ENCODE measurements at regions not wholly inside any gene's neighbourhood (a gene's known extent, or its start where the extent isn't known, plus 50 kb on each side); places are given as distances from the start of the nearest gene placed in this dataset.

GRCh38 chr12:59005193-59005955, 85.1 kb upstream of the LRIG3 start:
- Histone ChIP-seq H3K4me1 (ENCODE audit: control insufficient read depth, insufficient read depth, low read length) (no peaks in the 10 kb centered on the region), H3K36me3 (ENCODE audit: insufficient read depth, low read length) (no peaks in the 10 kb centered on the region), H3K27me3 (ENCODE audit: control insufficient read depth, insufficient read depth, low read length) (no peaks in the 10 kb centered on the region)

GRCh38 chr12:59004456-59004855, 84.2 kb upstream of the LRIG3 start:
- no peaks in the 10 kb centered on the region for H3K27me3 ChIP-seq (ENCODE audit: control insufficient read depth, insufficient read depth, low read length)

More at GRCh38 chr12:59005193-59005955, 85.1 kb upstream of the LRIG3 start:
- Histone ChIP-seq H3K9ac (ENCODE audit: low read depth, low read length) (no peak overlapping the region), H3K4me3 (ENCODE audit: low read length) (no peak overlapping the region), H3K4me2 (ENCODE audit: low read length) (no peak overlapping the region), H3K9me3 (replicated peaks; ENCODE audit: low read length) (no peaks in the 10 kb centered on the region)

GRCh38 chr12:58995666-58996363, 75.5 kb upstream of the LRIG3 start:
- no peaks in the 10 kb centered on the region for H3K36me3 ChIP-seq (ENCODE audit: insufficient read depth, low read length)
- H3K27me3 ChIP-seq (ENCODE audit: control insufficient read depth, insufficient read depth, low read length) = no peaks in the 10 kb centered on the region
- no peak overlapping the region for H3K9ac ChIP-seq (ENCODE audit: low read depth, low read length)
- no peak overlapping the region for H3K4me2 ChIP-seq (ENCODE audit: low read length)
- H3K9me3 ChIP-seq (replicated peaks; ENCODE audit: low read length) = no peaks in the 10 kb centered on the region
- no peaks in the 10 kb centered on the region for H3K4me1 ChIP-seq (ENCODE audit: control insufficient read depth, insufficient read depth, low read length)
- H3K4me3 ChIP-seq (ENCODE audit: low read length) = no peak overlapping the region

More at GRCh38 chr12:59004456-59004855, 84.2 kb upstream of the LRIG3 start:
- Histone ChIP-seq H3K36me3 (ENCODE audit: insufficient read depth, low read length) (no peaks in the 10 kb centered on the region), H3K4me3 (ENCODE audit: low read length) (no peak overlapping the region), H3K9ac (ENCODE audit: low read depth, low read length) (no peak overlapping the region), H3K9me3 (replicated peaks; ENCODE audit: low read length) (no peaks in the 10 kb centered on the region), H3K4me2 (ENCODE audit: low read length) (no peak overlapping the region), H3K4me1 (ENCODE audit: control insufficient read depth, insufficient read depth, low read length) (no peaks in the 10 kb centered on the region)

DNA sequence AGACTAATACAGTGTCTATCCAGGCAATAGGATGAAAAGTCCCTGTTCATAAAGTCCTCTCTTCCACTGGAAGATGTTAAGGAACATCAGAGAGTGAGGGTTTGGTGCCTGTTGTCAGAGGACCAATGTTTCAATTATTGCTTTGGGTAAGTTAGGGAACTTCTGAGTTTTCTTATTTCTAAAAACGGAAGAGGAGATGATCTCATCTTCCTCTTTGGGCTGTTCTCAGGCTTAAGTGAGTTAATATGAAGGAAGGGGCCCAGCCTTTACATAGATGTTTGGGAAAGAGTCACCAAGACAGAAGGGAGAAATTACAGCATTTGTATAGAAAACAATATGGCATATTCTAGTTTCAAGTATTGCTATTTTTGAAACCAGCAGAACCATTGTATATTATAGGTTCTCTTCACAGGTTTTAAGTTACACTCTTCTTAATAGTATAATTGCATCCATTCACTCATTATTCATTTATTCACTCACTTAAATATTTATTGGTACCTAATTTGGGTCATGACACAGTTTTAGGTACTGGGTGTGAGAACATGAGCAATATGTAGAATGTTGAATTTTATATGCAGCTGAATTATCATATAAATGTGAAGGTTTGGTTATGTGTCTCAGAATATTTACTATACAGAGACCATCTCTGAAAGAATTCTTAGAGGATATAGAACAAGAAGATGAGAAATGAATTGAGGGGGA, 68.5 kb upstream of the LRIG3 start:
- Histone ChIP-seq H3K4me2 (ENCODE audit: low read length) (no peak overlapping the region), H3K9ac (ENCODE audit: low read depth, low read length) (no peak overlapping the region), H3K27me3 (ENCODE audit: control insufficient read depth, insufficient read depth, low read length) (no peaks in the 10 kb centered on the region), H3K9me3 (replicated peaks; ENCODE audit: low read length) (no peaks in the 10 kb centered on the region), H3K36me3 (ENCODE audit: insufficient read depth, low read length) (no peaks in the 10 kb centered on the region), H3K4me1 (ENCODE audit: control insufficient read depth, insufficient read depth, low read length) (no peaks in the 10 kb centered on the region), H3K4me3 (ENCODE audit: low read length) (no peak overlapping the region)

DNA sequence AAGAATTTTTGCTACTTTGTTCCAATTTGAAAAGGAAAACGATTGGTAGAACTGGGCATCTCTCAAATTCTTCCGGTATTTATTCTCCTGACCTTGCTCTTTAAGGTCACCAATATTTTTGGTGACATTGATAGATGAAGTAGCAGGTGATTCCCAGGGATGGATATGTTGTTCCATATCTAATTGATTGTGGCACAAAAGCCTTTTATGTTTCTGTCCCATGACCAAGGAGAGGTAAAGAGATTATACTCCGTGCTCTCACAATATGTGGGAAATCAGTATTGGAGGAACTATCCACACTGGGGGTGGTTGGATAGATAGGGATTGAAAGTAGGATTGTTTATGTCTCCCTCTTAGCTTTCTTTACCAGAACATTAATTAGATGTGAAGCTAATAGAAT, 61.7 kb upstream of the LRIG3 start:
- no peak overlapping the region for H3K4me3 ChIP-seq (ENCODE audit: low read length)
- no peaks in the 10 kb centered on the region for H3K9me3 ChIP-seq (replicated peaks; ENCODE audit: low read length)
- H3K9ac ChIP-seq (ENCODE audit: low read depth, low read length) = no peak overlapping the region
- no peaks in the 10 kb centered on the region for H3K36me3 ChIP-seq (ENCODE audit: insufficient read depth, low read length)
- H3K4me1 ChIP-seq (ENCODE audit: control insufficient read depth, insufficient read depth, low read length) = no peaks in the 10 kb centered on the region
- H3K27me3 ChIP-seq (ENCODE audit: control insufficient read depth, insufficient read depth, low read length) = no peaks in the 10 kb centered on the region
- no peak overlapping the region for H3K4me2 ChIP-seq (ENCODE audit: low read length)

DNA sequence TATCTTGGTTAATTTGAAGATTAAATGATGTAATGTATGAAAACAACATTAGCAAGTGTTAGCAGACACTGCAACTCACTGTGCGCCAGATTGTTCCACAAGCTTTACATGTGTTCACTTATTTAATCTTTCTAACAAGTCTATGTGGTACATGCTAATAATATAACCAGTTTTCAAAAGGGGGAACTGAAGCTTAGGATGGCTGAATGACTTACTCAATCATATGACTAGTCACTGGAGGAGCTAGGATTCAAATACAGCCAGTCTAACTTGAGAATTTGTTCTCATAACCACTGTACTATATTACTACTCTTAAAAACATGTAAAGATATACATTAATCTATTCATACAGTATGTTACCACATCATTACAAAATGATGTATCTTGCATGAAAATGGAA, 60.5 kb upstream of the LRIG3 start:
- no peak overlapping the region for H3K9ac ChIP-seq (ENCODE audit: low read depth, low read length)
- no peaks in the 10 kb centered on the region for H3K4me1 ChIP-seq (ENCODE audit: control insufficient read depth, insufficient read depth, low read length)
- no peak overlapping the region for H3K4me2 ChIP-seq (ENCODE audit: low read length)
- H3K9me3 ChIP-seq (replicated peaks; ENCODE audit: low read length) = no peaks in the 10 kb centered on the region
- no peak overlapping the region for H3K4me3 ChIP-seq (ENCODE audit: low read length)
- no peaks in the 10 kb centered on the region for H3K36me3 ChIP-seq (ENCODE audit: insufficient read depth, low read length)
- H3K27me3 ChIP-seq (ENCODE audit: control insufficient read depth, insufficient read depth, low read length) = no peaks in the 10 kb centered on the region

DNA sequence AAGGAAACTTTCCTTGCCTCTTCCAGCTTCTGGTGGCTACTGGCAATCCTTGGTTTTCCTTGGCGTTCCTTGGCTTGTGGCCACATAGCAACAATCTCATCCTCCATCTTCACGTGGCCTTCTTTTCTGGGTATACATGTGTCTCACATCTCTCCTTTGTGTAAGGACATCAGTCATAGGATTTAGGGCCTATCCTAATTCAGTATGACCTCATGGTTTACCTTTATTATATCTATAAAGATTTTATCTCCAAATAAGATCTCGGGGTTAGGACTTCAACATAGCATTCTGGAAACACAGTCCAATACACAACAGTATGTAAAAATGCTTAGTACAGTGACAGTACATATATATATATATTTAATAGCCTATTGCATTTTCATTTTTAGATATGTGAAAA, 58.4 kb upstream of the LRIG3 start:
- H3K4me1 ChIP-seq (ENCODE audit: control insufficient read depth, insufficient read depth, low read length) = no peaks in the 10 kb centered on the region
- H3K36me3 ChIP-seq (ENCODE audit: insufficient read depth, low read length) = no peaks in the 10 kb centered on the region
- H3K9ac ChIP-seq (ENCODE audit: low read depth, low read length) = no peak overlapping the region
- H3K27me3 ChIP-seq (ENCODE audit: control insufficient read depth, insufficient read depth, low read length) = no peaks in the 10 kb centered on the region
- H3K4me2 ChIP-seq (ENCODE audit: low read length) = no peak overlapping the region
- no peaks in the 10 kb centered on the region for H3K9me3 ChIP-seq (replicated peaks; ENCODE audit: low read length)
- no peak overlapping the region for H3K4me3 ChIP-seq (ENCODE audit: low read length)

- no peak overlapping the region for H3K4me3 ChIP-seq (ENCODE audit: low read length)
- H3K27me3 ChIP-seq (ENCODE audit: control insufficient read depth, insufficient read depth, low read length) = no peaks in the 10 kb centered on the region
- H3K4me1 ChIP-seq (ENCODE audit: control insufficient read depth, insufficient read depth, low read length) = no peaks in the 10 kb centered on the region
- H3K9ac ChIP-seq (ENCODE audit: low read depth, low read length) = no peak overlapping the region
- no peaks in the 10 kb centered on the region for H3K36me3 ChIP-seq (ENCODE audit: insufficient read depth, low read length)
- H3K4me2 ChIP-seq (ENCODE audit: low read length) = no peak overlapping the region
- H3K9me3 ChIP-seq (replicated peaks; ENCODE audit: low read length) = no peaks in the 10 kb centered on the region
These were observed 57.2 kb upstream of the LRIG3 start for GRCh38 chr12:58977476-58977875.

GRCh38 chr12:58976146-58976545, 55.8 kb upstream of the LRIG3 start:
- H3K4me3 ChIP-seq (ENCODE audit: low read length) = no peak overlapping the region
- no peaks in the 10 kb centered on the region for H3K27me3 ChIP-seq (ENCODE audit: control insufficient read depth, insufficient read depth, low read length)
- H3K9me3 ChIP-seq (replicated peaks; ENCODE audit: low read length) = no peaks in the 10 kb centered on the region
- H3K4me1 ChIP-seq (ENCODE audit: control insufficient read depth, insufficient read depth, low read length) = no peaks in the 10 kb centered on the region
- H3K9ac ChIP-seq (ENCODE audit: low read depth, low read length) = no peak overlapping the region
- no peaks in the 10 kb centered on the region for H3K36me3 ChIP-seq (ENCODE audit: insufficient read depth, low read length)
- no peak overlapping the region for H3K4me2 ChIP-seq (ENCODE audit: low read length)

All from skeletal muscle satellite cell (primary cell).